ENCODE measurements at regions not wholly inside any gene's neighbourhood (a gene's known extent, or its start where the extent isn't known, plus 50 kb on each side); places are given as distances from the start of the nearest gene placed in this dataset.

GRCh38 chr17:72303787-72304733, 183.2 kb downstream of the SOX9 start:
- TF ChIP-seq, protein P1, sequence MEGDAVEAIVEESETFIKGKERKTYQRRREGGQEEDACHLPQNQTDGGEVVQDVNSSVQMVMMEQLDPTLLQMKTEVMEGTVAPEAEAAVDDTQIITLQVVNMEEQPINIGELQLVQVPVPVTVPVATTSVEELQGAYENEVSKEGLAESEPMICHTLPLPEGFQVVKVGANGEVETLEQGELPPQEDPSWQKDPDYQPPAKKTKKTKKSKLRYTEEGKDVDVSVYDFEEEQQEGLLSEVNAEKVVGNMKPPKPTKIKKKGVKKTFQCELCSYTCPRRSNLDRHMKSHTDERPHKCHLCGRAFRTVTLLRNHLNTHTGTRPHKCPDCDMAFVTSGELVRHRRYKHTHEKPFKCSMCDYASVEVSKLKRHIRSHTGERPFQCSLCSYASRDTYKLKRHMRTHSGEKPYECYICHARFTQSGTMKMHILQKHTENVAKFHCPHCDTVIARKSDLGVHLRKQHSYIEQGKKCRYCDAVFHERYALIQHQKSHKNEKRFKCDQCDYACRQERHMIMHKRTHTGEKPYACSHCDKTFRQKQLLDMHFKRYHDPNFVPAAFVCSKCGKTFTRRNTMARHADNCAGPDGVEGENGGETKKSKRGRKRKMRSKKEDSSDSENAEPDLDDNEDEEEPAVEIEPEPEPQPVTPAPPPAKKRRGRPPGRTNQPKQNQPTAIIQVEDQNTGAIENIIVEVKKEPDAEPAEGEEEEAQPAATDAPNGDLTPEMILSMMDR (conservative IDR thresholded peaks at IDR 0.05; ENCODE audit: low read depth, low read length): no peak
- no peak for TF ChIP-seq EZH2 (IDR thresholded peaks at IDR 0.05; ENCODE audit: borderline replicate concordance, low read depth, low read length, poor library complexity, severe bottlenecking)

All from A673 (cell line).